Lower leg skin (tissue), 3 donors: ENCODE measurements at regions not wholly inside any gene's neighbourhood (a gene's known extent, or its start where the extent isn't known, plus 50 kb on each side); places are given as distances from the start of the nearest gene placed in this dataset.

Experiments used
- CTCF ChIP-seq, 3 donors: fragments of 450-650 bp; IDR thresholded peaks; one replicate each; pipeline ENCODE4 v1.5.1; 2016; ENCODE audit warnings: antibody characterized with exemption in 3 of 3, mild to moderate bottlenecking in 3 of 3, moderate library complexity in 2 of 3
- POLR2A ChIP-seq, 2 donors: fragments of 450-650 bp; IDR thresholded peaks; one replicate each; pipeline ENCODE4 v1.6.1; 2016 to 2017; ENCODE audit warnings: antibody characterized with exemption in 2 of 2, mild to moderate bottlenecking in 1 of 2, moderate library complexity in 1 of 2

DNA sequence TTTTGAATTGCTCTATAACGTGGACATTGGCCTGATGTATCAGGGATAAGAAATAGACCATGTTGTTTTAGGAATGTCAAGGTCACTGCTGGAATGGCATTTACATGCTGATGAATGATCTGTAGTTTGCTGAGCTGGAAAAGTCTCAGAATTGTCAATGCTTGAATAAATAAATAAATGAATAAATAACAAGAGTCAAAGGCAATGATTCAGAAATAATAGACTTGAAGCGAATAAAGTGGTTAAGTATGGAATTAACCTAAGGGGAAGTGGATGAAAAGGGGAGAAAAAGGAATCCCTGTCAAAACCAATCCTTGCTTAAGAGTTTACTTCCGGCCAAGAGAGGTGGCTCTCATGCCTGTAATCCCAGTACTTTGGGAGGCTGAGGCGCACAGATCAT, 1620.0 kb downstream of the SUCLG1 start:
- no peak for TF ChIP-seq CTCF (IDR thresholded peaks at IDR 0.05)
- no peak for TF ChIP-seq POLR2A (IDR thresholded peaks at IDR 0.05)
